Left kidney (tissue), 1 donor: ENCODE measurements at regions not wholly inside any gene's neighbourhood (a gene's known extent, or its start where the extent isn't known, plus 50 kb on each side); places are given as distances from the start of the nearest gene placed in this dataset.
"Not testable (repeated sequence)": the region's sequence is repeated elsewhere in the genome, so short reads cannot be mapped to it uniquely, and the experiment has no call there.

Source experiments
- DNase-seq: peaks from one replicate; pipeline ENCODE4 v3.0.0-alpha.2; 2013

GRCh38 chr6:169144356-169144755 lies 109.3 kb downstream of the THBS2 start:
- DNase-seq: no peak

GRCh38 chr6:169142538-169142844 lies 111.2 kb downstream of the THBS2 start:
- no peak for DNase-seq

GRCh38 chr6:169141671-169142537 lies 111.7 kb downstream of the THBS2 start:
- DNase-seq: peak; percentile 58

GRCh38 chr6:169140986-169141495 lies 112.6 kb downstream of the THBS2 start:
- no peak for DNase-seq

GRCh38 chr6:169139179-169139971 lies 114.3 kb downstream of the THBS2 start:
- no peak for DNase-seq

- DNase-seq: no peak
These were observed 121.2 kb downstream of the THBS2 start for GRCh38 chr6:169132352-169132940.

GRCh38 chr6:169131390-169131789 lies 122.3 kb downstream of the THBS2 start:
- DNase-seq: no peak

- no peak for DNase-seq
These were observed 123.5 kb downstream of the THBS2 start for GRCh38 chr6:169130113-169130512.

- DNase-seq: no peak
These were observed 132.6 kb downstream of the THBS2 start for GRCh38 chr6:169121013-169121412.

- no peak for DNase-seq
These were observed 134.0 kb downstream of the THBS2 start for GRCh38 chr6:169119669-169120068.

GRCh38 chr6:169118346-169118830 lies 135.3 kb downstream of the THBS2 start:
- DNase-seq: no peak

GRCh38 chr6:169117663-169118062 lies 136.0 kb downstream of the THBS2 start:
- DNase-seq: no peak

- no peak for DNase-seq
These were observed 138.0 kb downstream of the THBS2 start for GRCh38 chr6:169115632-169116031.

- not testable (repeated sequence) for DNase-seq
These were observed 139.0 kb downstream of the THBS2 start for GRCh38 chr6:169114632-169115031.

GRCh38 chr6:169112483-169113320 lies 140.9 kb downstream of the THBS2 start:
- DNase-seq: no peak

- DNase-seq: no peak
These were observed 142.4 kb downstream of the THBS2 start for GRCh38 chr6:169111203-169111602.

GRCh38 chr6:169109411-169110220 lies 144.0 kb downstream of the THBS2 start:
- no peak for DNase-seq

- no peak for DNase-seq
These were observed 144.9 kb downstream of the THBS2 start for GRCh38 chr6:169108753-169109152.

GRCh38 chr6:169106176-169106575 lies 147.5 kb downstream of the THBS2 start:
- no peak for DNase-seq

- no peak for DNase-seq
These were observed 151.7 kb downstream of the THBS2 start for GRCh38 chr6:169101981-169102380.
